Panc1 (cell line): ENCODE measurements at regions not wholly inside any gene's neighbourhood (a gene's known extent, or its start where the extent isn't known, plus 50 kb on each side); places are given as distances from the start of the nearest gene placed in this dataset.

Experiments used
- ATAC-seq: fragments of 200-7000 bp; cut with Tn5 transposase; 2 replicates; pipeline ENCODE4 v1.9.1; 2020; ENCODE audit warnings: mild to moderate bottlenecking, moderate library complexity
- BruUV-seq: library from RNA; stranded (reverse); fragments of 400-500 nt; replicated peaks from 2 replicates; lab custom pipeline; 2021; lab: Mats Ljungman, UMichigan
- CTCF ChIA-PET: fragments of 300-600 bp; sonication (Branson Sonifier 250); formaldehyde crosslinking; loops from one replicate; lab custom pipeline; 2022; ENCODE audit warnings: antibody characterized with exemption; lab: Charles Lee
- POLR2A ChIA-PET: fragments of 300-600 bp; sonication (Branson Sonifier 250); formaldehyde crosslinking; loops from one replicate; lab custom pipeline; 2022; ENCODE audit warnings: antibody characterized with exemption; lab: Charles Lee
- DNase-seq: peaks from one replicate; pipeline ENCODE4 v3.0.0-alpha.2; 2010; ENCODE audit warnings: low read depth, low spot score
- H3K27ac ChIP-seq: 2 replicates; pipeline ENCODE4 v1.5.1; 2011; ENCODE audit warnings: mild to moderate bottlenecking, low read length, inconsistent platforms
- H3K27me3 ChIP-seq: fragments of 200-500 bp; sonication (Bioruptor generic); 2 replicates; pipeline ENCODE4 v1.6.0; 2014; ENCODE audit warnings: low read length, inconsistent platforms; ENCODE audit not compliant: control insufficient read depth, insufficient read depth
- H3K36me3 ChIP-seq: fragments of 200-500 bp; sonication (Bioruptor generic); 2 replicates; pipeline ENCODE4 v1.5.1; 2014; ENCODE audit warnings: inconsistent platforms, mild to moderate bottlenecking, low read length, moderate library complexity; ENCODE audit not compliant: control insufficient read depth, insufficient read depth
- H3K4me1 ChIP-seq: 2 replicates; pipeline ENCODE4 v1.5.1; 2011; ENCODE audit warnings: inconsistent platforms, mild to moderate bottlenecking, low read length, moderate library complexity; ENCODE audit not compliant: control insufficient read depth, insufficient read depth
- H3K4me3 ChIP-seq, 2 experiments: 2 replicates each; pipeline ENCODE4 v1.5.1; 2011 to 2012; ENCODE audit warnings: low read depth in 2 of 2, low read length in 2 of 2, mild to moderate bottlenecking in 2 of 2, inconsistent platforms in 1 of 2, moderate library complexity in 1 of 2
- H3K9me3 ChIP-seq: fragments of 200-500 bp; sonication (Bioruptor generic); 2 replicates; pipeline ENCODE4 v1.5.1; 2014; ENCODE audit warnings: low read depth, mild to moderate bottlenecking, inconsistent platforms, low read length, moderate library complexity; ENCODE audit not compliant: control insufficient read depth, insufficient read depth
- POLR2AphosphoS5 ChIP-seq: IDR thresholded peaks from 2 replicates; pipeline ENCODE4 v1.6.1; 2012; ENCODE audit warnings: mild to moderate bottlenecking, low read depth, low read length, moderate library complexity
- REST ChIP-seq, 2 experiments: IDR thresholded peaks; 2 replicates each; pipeline ENCODE4 v1.6.1; 2011 to 2012; ENCODE audit warnings: low read depth in 2 of 2, control low read depth in 1 of 2, low read length in 1 of 2, mild to moderate bottlenecking in 1 of 2, moderate library complexity in 1 of 2; ENCODE audit not compliant: insufficient read depth in 1 of 2
- SIN3A ChIP-seq: IDR thresholded peaks from 2 replicates; pipeline ENCODE4 v1.6.1; 2012; ENCODE audit warnings: low read depth, mild to moderate bottlenecking, low read length, moderate library complexity, borderline replicate concordance; ENCODE audit not compliant: insufficient read depth
- TCF7L2 ChIP-seq: IDR thresholded peaks from 2 replicates; pipeline ENCODE4 v1.6.1; 2011; ENCODE audit warnings: mild to moderate bottlenecking, low read depth, low read length, inconsistent platforms
- in situ Hi-C: cut with HindIII; loops from 2 replicates; pipeline ENCODE4 v1.10.0; 2016; ENCODE audit warnings: low sequenced_read_pairs, low pct_unique_long_range_greater_than_20kb
- intact Hi-C: fragments of 100-400 bp; cut with micrococcal nuclease; formaldehyde crosslinking; loops from one replicate; pipeline ENCODE4 v1.10.0; 2022; ENCODE audit not compliant: unreplicated experiment
- TF ChIP-seq, protein P1 (sequence below): fragments of 450-650 bp; IDR thresholded peaks from 2 replicates; pipeline ENCODE4 v1.5.1; 2017; ENCODE audit warnings: mild to moderate bottlenecking

GRCh38 chr1:230575886-230576500 is 66.3 kb upstream of the COG2 start:
- intact Hi-C loops (no loop called here), in situ Hi-C loops (no loop called here)
- Histone ChIP-seq H3K27ac (no peak overlapping the region), H3K4me3 (no peak overlapping the region), H3K9me3 (no peaks in the 10 kb centered on the region), H3K27me3 (peaks cover 14% of the 10 kb centered on the region), H3K4me1 (no peaks in the 10 kb centered on the region), H3K36me3 (no peaks in the 10 kb centered on the region)
- ChIA-PET POLR2A (no interaction called here), CTCF (no interaction called here)
- DNase-seq, result no peak
- ATAC-seq, result no peak
- no TSS peak for BruUV-seq
- TF ChIP-seq SIN3A, result no peak
- no peak for TF ChIP-seq TCF7L2
- TF ChIP-seq, protein P1, sequence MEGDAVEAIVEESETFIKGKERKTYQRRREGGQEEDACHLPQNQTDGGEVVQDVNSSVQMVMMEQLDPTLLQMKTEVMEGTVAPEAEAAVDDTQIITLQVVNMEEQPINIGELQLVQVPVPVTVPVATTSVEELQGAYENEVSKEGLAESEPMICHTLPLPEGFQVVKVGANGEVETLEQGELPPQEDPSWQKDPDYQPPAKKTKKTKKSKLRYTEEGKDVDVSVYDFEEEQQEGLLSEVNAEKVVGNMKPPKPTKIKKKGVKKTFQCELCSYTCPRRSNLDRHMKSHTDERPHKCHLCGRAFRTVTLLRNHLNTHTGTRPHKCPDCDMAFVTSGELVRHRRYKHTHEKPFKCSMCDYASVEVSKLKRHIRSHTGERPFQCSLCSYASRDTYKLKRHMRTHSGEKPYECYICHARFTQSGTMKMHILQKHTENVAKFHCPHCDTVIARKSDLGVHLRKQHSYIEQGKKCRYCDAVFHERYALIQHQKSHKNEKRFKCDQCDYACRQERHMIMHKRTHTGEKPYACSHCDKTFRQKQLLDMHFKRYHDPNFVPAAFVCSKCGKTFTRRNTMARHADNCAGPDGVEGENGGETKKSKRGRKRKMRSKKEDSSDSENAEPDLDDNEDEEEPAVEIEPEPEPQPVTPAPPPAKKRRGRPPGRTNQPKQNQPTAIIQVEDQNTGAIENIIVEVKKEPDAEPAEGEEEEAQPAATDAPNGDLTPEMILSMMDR, result no peak
- no peak for TF ChIP-seq POLR2AphosphoS5
- no peak for TF ChIP-seq REST (IDR thresholded peaks at IDR 0.05; ENCODE audit: insufficient read depth in 1 of 2, low read depth in 2 of 2, low read length in 1 of 2)

DNA sequence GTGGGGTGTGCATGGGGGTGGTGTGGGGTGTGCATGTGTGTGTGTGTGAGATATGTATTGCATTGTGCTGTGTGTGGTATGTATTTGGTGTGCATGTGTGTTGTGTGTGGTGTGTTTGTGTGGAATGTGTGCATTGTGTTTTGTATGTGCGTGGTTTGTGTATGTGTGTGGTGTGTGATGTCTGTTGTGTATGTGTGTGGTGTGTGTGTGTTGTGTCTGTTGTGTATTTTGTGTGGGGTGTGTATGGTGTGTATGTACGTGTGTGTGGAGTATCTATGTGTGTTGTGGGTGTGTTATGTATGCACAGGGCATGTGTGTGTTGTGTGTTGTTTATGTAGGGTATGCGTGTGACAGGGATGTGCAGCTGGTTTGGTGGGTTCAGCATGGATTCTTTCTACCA is 67.8 kb upstream of the COG2 start:
- Histone ChIP-seq H3K36me3 (no peaks in the 10 kb centered on the region), H3K4me3 (no peak overlapping the region), H3K9me3 (no peaks in the 10 kb centered on the region), H3K4me1 (no peaks in the 10 kb centered on the region), H3K27me3 (peaks cover 16% of the 10 kb centered on the region), H3K27ac (no peak overlapping the region)
- ChIA-PET POLR2A (no interaction called here), CTCF (no interaction called here)
- no peak for TF ChIP-seq REST (IDR thresholded peaks at IDR 0.05; ENCODE audit: insufficient read depth in 1 of 2, low read depth in 2 of 2, low read length in 1 of 2)
- no peak for ATAC-seq
- no peak for DNase-seq
- intact Hi-C loops, result no loop called here
- no TSS peak for BruUV-seq
- in situ Hi-C loops, result no loop called here
